HG03565 (cell line): ENCODE measurements at regions not wholly inside any gene's neighbourhood (a gene's known extent, or its start where the extent isn't known, plus 50 kb on each side); places are given as distances from the start of the nearest gene placed in this dataset.
"Not testable (repeated sequence)": the region's sequence is repeated elsewhere in the genome, so short reads cannot be mapped to it uniquely, and the experiment has no call there.

Source experiments
- ATAC-seq: cut with Tn5 transposase; IDR thresholded peaks from one replicate; pipeline ENCODE4 v1.9.1; 2021; ENCODE audit warnings: mild to moderate bottlenecking, moderate library complexity; ENCODE audit not compliant: unreplicated experiment

GRCh38 chr5:67774786-67775185 lies 440.8 kb upstream of the PIK3R1 start:
- no peak for ATAC-seq

GRCh38 chr5:67774267-67774552 lies 441.3 kb upstream of the PIK3R1 start:
- ATAC-seq, result no peak

- no peak for ATAC-seq
Observed at GRCh38 chr5:67773411-67774266, 441.9 kb upstream of the PIK3R1 start.

GRCh38 chr5:67771791-67772190 lies 443.8 kb upstream of the PIK3R1 start:
- ATAC-seq, result no peak

- ATAC-seq, result no peak
Observed at GRCh38 chr5:67771221-67771620, 444.3 kb upstream of the PIK3R1 start.

- ATAC-seq, result no peak
Observed at GRCh38 chr5:67770431-67771025, 445.0 kb upstream of the PIK3R1 start.

GRCh38 chr5:67765697-67766096 lies 449.9 kb upstream of the PIK3R1 start:
- no peak for ATAC-seq

GRCh38 chr5:67757771-67758170 lies 457.8 kb upstream of the PIK3R1 start:
- ATAC-seq, result not testable (repeated sequence)

GRCh38 chr5:67752357-67752708 lies 463.2 kb upstream of the PIK3R1 start:
- no peak for ATAC-seq

GRCh38 chr5:67748165-67748690 lies 467.3 kb upstream of the PIK3R1 start:
- ATAC-seq, result no peak

- ATAC-seq, result no peak
Observed at GRCh38 chr5:67747096-67747495, 468.5 kb upstream of the PIK3R1 start.

- not testable (repeated sequence) for ATAC-seq
Observed at GRCh38 chr5:67746608-67747007, 468.9 kb upstream of the PIK3R1 start.

GRCh38 chr5:67746103-67746502 lies 469.5 kb upstream of the PIK3R1 start:
- ATAC-seq, result no peak

- no peak for ATAC-seq
Observed at GRCh38 chr5:67732921-67733320, 482.6 kb upstream of the PIK3R1 start.

- no peak for ATAC-seq
Observed at GRCh38 chr5:67732471-67732870, 483.1 kb upstream of the PIK3R1 start.

GRCh38 chr5:67731886-67732285 lies 483.7 kb upstream of the PIK3R1 start:
- ATAC-seq, result no peak

GRCh38 chr5:67730917-67731474 lies 484.6 kb upstream of the PIK3R1 start:
- ATAC-seq, result no peak

GRCh38 chr5:67728326-67728890 lies 487.1 kb upstream of the PIK3R1 start:
- ATAC-seq, result no peak

- no peak for ATAC-seq
Observed at GRCh38 chr5:67725604-67726003, 490.0 kb upstream of the PIK3R1 start.

- ATAC-seq, result no peak
Observed at GRCh38 chr5:67724412-67725135, 491.0 kb upstream of the PIK3R1 start.

- no peak for ATAC-seq
Observed at GRCh38 chr5:67723873-67724272, 491.7 kb upstream of the PIK3R1 start.
